MM.1S (cell line): ENCODE measurements at regions not wholly inside any gene's neighbourhood (a gene's known extent, or its start where the extent isn't known, plus 50 kb on each side); places are given as distances from the start of the nearest gene placed in this dataset.
A peak's percentile ranks its signal among the peaks of the same experiment; 100 is the strongest.
"Not testable (repeated sequence)": the region's sequence is repeated elsewhere in the genome, so short reads cannot be mapped to it uniquely, and the experiment has no call there.

Experiments used
- DNase-seq: peaks from one replicate; pipeline ENCODE4 v3.0.0-alpha.2; 2015
- H2AFZ ChIP-seq: fragments of 300-600 bp; sonication (generic); 2 replicates; pipeline ENCODE4 v1.6.0; 2016; ENCODE audit warnings: antibody characterized with exemption, low read length
- H3F3A ChIP-seq: fragments of 300-600 bp; sonication (generic); 2 replicates; pipeline ENCODE4 v1.6.1; 2016; ENCODE audit warnings: mild to moderate bottlenecking, antibody characterized with exemption, low read length, moderate library complexity, mixed read lengths; ENCODE audit not compliant: insufficient read depth
- H3K27ac ChIP-seq: fragments of 300-600 bp; sonication (generic); 2 replicates; pipeline ENCODE4 v1.5.1; 2016; ENCODE audit warnings: mild to moderate bottlenecking, low read length
- H3K27me3 ChIP-seq: fragments of 300-600 bp; sonication (generic); replicated peaks from 2 replicates; pipeline ENCODE4 v1.6.0; 2016; ENCODE audit warnings: low read length; ENCODE audit not compliant: insufficient read depth
- H3K36me3 ChIP-seq: fragments of 300-600 bp; sonication (generic); replicated peaks from 2 replicates; pipeline ENCODE4 v1.6.1; 2016; ENCODE audit warnings: mild to moderate bottlenecking, low read length, mixed read lengths; ENCODE audit not compliant: insufficient read depth
- H3K4me1 ChIP-seq: fragments of 300-600 bp; sonication (generic); 2 replicates; pipeline ENCODE4 v1.6.1; 2016; ENCODE audit warnings: low read length, mixed read lengths
- H3K4me2 ChIP-seq: fragments of 300-600 bp; sonication (generic); 2 replicates; pipeline ENCODE4 v1.6.0; 2016; ENCODE audit warnings: low read depth, low read length
- H3K4me3 ChIP-seq: fragments of 300-600 bp; sonication (generic); 2 replicates; pipeline ENCODE4 v1.5.1; 2016; ENCODE audit warnings: low read length, mixed read lengths
- H3K79me2 ChIP-seq: fragments of 300-600 bp; sonication (generic); 2 replicates; pipeline ENCODE4 v1.6.1; 2016; ENCODE audit warnings: mixed run types, low read length, mixed read lengths
- H3K9ac ChIP-seq: fragments of 300-600 bp; sonication (generic); 2 replicates; pipeline ENCODE4 v1.6.1; 2016; ENCODE audit warnings: low read length, mixed read lengths
- H3K9me2 ChIP-seq: fragments of 300-600 bp; sonication (generic); replicated peaks from 2 replicates; pipeline ENCODE4 v1.6.1; 2016; ENCODE audit warnings: mild to moderate bottlenecking, low read length, mixed read lengths; ENCODE audit not compliant: insufficient read depth
- H3K9me3 ChIP-seq: fragments of 300-600 bp; sonication (generic); replicated peaks from 2 replicates; pipeline ENCODE4 v1.6.1; 2016; ENCODE audit warnings: mild to moderate bottlenecking, low read length, mixed read lengths; ENCODE audit not compliant: insufficient read depth
- H4K20me1 ChIP-seq: fragments of 300-600 bp; sonication (generic); 2 replicates; pipeline ENCODE4 v1.6.1; 2016; ENCODE audit warnings: mild to moderate bottlenecking, low read length, moderate library complexity, mixed read lengths; ENCODE audit not compliant: insufficient read depth
- CTCF ChIP-seq: fragments of 300-600 bp; sonication (generic); IDR thresholded peaks from 2 replicates; pipeline ENCODE4 v1.5.1; 2016; ENCODE audit warnings: antibody characterized with exemption, low read length, mixed read lengths
- EZH2 ChIP-seq: fragments of 300-600 bp; sonication (generic); optimal IDR thresholded peaks from 2 replicates; pipeline ENCODE3; 2017; ENCODE audit warnings: low read depth, mild to moderate bottlenecking, antibody characterized with exemption, low read length, mixed read lengths
- EZH2phosphoT487 ChIP-seq: fragments of 300-600 bp; sonication (generic); IDR thresholded peaks from 2 replicates; pipeline ENCODE4 v1.6.1; 2018; ENCODE audit warnings: antibody characterized with exemption, low read length

- no peaks in the 10 kb centered on the region for H3K79me2 ChIP-seq
- H3F3A ChIP-seq: no peaks in the 10 kb centered on the region
- TF ChIP-seq CTCF (no peak), EZH2 (no peak), EZH2phosphoT487 (no peak)
- H3K9me3 ChIP-seq: no peaks in the 10 kb centered on the region
- no peaks in the 10 kb centered on the region for H3K36me3 ChIP-seq
- no peak overlapping the region for H3K4me3 ChIP-seq
- no peak overlapping the region for H3K27ac ChIP-seq
- no peaks in the 10 kb centered on the region for H3K9me2 ChIP-seq
- no peaks in the 10 kb centered on the region for H3K27me3 ChIP-seq
- H2AFZ ChIP-seq: no peak overlapping the region
- no peak overlapping the region for H3K4me2 ChIP-seq
- no peaks in the 10 kb centered on the region for H4K20me1 ChIP-seq
- H3K4me1 ChIP-seq: 0 out of 2 replicates have a peak, but pooled peaks cover 6% of the 10 kb centered on the region
- no peak for DNase-seq
- no peak overlapping the region for H3K9ac ChIP-seq
Observed at GRCh38 chr4:75168548-75168947, 235.6 kb downstream of the PARM1 start.

- H3K27me3 ChIP-seq, H3K27ac ChIP-seq, H3K4me1 ChIP-seq, H3K4me3 ChIP-seq, H3K36me3 ChIP-seq, H3K9ac ChIP-seq, H3K79me2 ChIP-seq, H3K9me2 ChIP-seq, H3F3A ChIP-seq, H3K9me3 ChIP-seq, H3K4me2 ChIP-seq, H2AFZ ChIP-seq, DNase-seq, H4K20me1 ChIP-seq: not testable (repeated sequence)
Observed at GRCh38 chr4:75165100-75165499, 232.2 kb downstream of the PARM1 start.

GRCh38 chr4:75158451-75158850 lies 225.5 kb downstream of the PARM1 start:
- Histone ChIP-seq H3K27ac (no peak overlapping the region), H3K4me3 (no peak overlapping the region), H3K9me2 (no peaks in the 10 kb centered on the region), H3K27me3 (no peaks in the 10 kb centered on the region), H3K79me2 (no peaks in the 10 kb centered on the region), H3K4me1 (peaks cover 11% of the 10 kb centered on the region), H4K20me1 (no peaks in the 10 kb centered on the region), H3F3A (no peaks in the 10 kb centered on the region), H3K9me3 (no peaks in the 10 kb centered on the region), H3K36me3 (no peaks in the 10 kb centered on the region), H3K9ac (no peak overlapping the region), H2AFZ (no peak overlapping the region), H3K4me2 (peak overlapping the region; percentile 27; the same call in 1 of the 2 replicates)
- TF ChIP-seq CTCF: no peak
- peak; percentile 28 for DNase-seq

GRCh38 chr4:75154994-75155393 lies 222.1 kb downstream of the PARM1 start:
- H3K4me1 ChIP-seq: peaks cover 11% of the 10 kb centered on the region
- no peaks in the 10 kb centered on the region for H3K79me2 ChIP-seq
- H3K27ac ChIP-seq: no peak overlapping the region
- H3K27me3 ChIP-seq: no peaks in the 10 kb centered on the region
- no peak overlapping the region for H2AFZ ChIP-seq
- no peaks in the 10 kb centered on the region for H3F3A ChIP-seq
- no peak for DNase-seq
- no peak overlapping the region for H3K4me2 ChIP-seq
- H3K9me2 ChIP-seq: no peaks in the 10 kb centered on the region
- no peak overlapping the region for H3K9ac ChIP-seq
- H4K20me1 ChIP-seq: no peaks in the 10 kb centered on the region
- no peaks in the 10 kb centered on the region for H3K36me3 ChIP-seq
- H3K9me3 ChIP-seq: no peaks in the 10 kb centered on the region
- H3K4me3 ChIP-seq: no peak overlapping the region
- TF ChIP-seq CTCF (no peak), EZH2 (no peak), EZH2phosphoT487 (no peak)
